Suppressor macrophage treated with lipopolysaccharide for 4 hours (primary cell): ENCODE measurements at regions not wholly inside any gene's neighbourhood (a gene's known extent, or its start where the extent isn't known, plus 50 kb on each side); places are given as distances from the start of the nearest gene placed in this dataset.
"Not testable (repeated sequence)": the region's sequence is repeated elsewhere in the genome, so short reads cannot be mapped to it uniquely, and the experiment has no call there.

Experiments
- DNase-seq: peaks from one replicate; pipeline ENCODE4 v3.0.0-alpha.2; 2020

GRCh38 chr1:83208540-83208939, 790.4 kb downstream of the TTLL7 start:
- DNase-seq: not testable (repeated sequence)

DNA sequence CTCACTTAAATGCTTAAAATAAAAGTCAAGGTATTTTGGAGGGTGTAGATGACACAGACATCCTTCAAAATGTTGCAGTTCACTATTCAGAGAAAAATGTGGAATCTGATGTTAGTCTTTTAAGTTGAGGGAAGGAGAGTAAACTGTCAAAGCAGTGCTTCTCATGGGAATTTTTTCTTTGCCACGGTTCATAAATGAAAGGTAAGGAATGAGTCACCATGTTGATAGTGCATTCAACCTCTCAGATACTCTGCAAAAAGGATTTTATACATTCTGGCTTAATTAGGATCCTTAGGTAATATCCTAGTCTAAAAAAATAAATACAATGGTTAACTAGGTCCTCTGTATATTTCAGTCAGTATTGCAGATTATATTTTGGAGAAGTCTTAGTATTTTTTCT, 804.3 kb downstream of the TTLL7 start:
- DNase-seq: not testable (repeated sequence)

DNA sequence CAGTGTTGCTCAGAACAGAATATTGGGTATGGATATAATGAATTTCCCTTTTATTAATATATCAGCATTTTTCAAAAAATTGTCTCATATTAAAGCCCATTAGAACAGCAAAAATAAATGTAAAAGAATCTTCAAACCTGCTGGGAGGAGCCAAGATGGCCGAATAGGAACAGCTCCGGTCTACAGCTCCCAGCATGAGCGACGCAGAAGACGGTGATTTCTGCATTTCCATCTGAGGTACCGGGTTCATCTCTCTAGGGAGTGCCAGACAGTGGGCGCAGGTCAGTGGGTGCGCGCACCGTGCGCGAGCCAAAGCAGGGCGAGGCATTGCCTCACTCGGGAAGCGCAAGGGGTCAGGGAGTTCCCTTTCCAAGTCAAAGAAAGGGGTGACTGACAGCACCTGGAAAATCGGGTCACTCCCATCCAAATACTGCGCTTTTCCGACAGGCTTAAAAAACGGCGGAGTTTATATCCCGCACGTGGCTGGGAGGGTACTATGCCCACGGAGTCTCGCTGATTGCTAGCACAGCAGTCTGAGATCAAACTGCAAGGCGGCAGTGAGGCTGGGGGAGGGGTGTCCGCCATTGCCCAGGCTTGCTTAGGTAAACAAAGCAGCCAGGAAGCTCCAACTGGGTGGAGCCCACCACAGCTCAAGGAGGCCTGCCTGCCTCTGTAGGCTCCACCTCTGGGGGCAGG, 816.8 kb downstream of the TTLL7 start:
- not testable (repeated sequence) for DNase-seq

GRCh38 chr1:83180621-83181020, 818.3 kb downstream of the TTLL7 start:
- not testable (repeated sequence) for DNase-seq

DNA sequence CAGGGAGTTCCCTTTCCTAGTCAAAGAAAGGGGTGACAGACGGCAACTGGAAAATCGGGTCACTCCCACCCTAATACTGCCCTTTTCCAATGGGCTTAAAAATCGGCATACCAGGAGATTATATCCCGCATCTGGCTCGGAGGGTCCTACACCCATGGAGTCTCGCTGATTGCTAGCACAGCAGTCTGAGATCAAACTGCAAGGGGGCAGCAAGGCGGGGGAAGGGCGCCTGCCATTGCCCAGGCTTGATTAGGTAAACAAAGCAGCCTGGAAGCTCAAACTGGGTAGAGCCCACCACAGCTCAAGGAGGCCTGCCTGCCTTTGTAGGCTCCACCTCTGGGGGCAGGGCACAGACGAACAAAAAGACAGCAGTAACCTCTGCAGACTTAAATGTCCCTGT, 831.3 kb downstream of the TTLL7 start:
- not testable (repeated sequence) for DNase-seq

DNA sequence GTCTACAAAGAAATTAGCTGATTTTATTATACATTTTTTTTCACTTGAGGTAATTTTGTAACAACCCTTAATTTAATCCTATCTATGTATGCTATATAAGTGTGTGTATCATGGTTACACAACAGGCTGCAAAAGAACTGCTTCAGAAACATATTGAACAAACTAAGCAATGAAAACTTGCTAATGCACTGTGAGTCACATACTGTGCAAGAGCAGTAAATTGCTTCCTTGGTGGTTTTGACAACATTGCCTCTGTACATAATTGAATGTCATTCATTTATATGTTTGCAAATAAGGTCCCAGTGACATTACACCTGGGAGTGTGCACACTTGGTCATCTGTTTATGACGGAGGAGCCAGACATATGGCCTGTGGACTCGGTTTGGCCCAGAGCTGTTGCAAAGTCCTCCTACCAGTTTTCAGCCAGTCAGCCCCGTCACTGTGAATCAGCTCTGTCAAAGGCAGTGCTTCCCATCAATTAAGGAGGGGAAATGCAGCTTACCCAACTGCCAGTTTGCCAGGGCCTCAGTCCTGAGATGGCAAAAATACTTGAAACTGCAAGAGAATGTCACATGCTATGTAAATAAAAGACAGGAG, 835.0 kb downstream of the TTLL7 start:
- not testable (repeated sequence) for DNase-seq

GRCh38 chr1:83158924-83159323, 840.0 kb downstream of the TTLL7 start:
- not testable (repeated sequence) for DNase-seq

- DNase-seq: not testable (repeated sequence)
These were observed 844.6 kb downstream of the TTLL7 start for GRCh38 chr1:83154306-83154705.

DNA sequence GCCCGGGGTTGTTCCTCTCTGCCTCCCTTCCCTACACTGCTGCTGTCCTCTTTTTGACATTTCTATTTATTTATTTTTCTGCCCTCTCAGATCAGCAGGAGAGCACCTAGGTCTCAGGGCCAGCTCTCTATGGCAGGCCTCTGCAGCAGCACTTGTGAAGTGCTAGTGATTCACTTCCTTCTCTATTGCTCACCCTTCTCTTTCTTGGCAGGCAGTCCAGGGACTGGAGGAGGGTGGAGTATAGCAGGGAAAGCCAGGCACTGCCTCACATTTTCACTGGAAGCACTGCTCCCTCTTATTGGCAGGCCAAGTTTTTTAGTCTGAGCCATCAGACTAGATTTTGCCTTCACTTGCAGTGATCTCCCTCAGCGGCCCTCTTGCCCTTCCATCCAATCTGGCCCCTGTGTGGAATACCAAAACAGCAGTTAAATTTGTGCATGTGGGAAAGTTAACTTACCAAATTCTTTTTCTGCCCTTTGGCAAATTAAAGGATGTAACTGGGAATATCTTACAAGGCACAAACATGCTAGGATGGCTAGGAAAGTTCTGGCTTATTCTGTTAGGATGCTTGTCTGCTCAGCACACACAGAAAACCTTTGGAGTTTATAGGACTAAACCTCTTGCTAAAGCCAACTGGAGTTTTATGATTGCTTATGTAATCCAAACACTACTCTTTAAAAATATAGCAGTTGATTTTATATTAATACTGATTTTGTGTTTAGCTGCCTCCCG, 847.6 kb downstream of the TTLL7 start:
- DNase-seq: not testable (repeated sequence)

DNA sequence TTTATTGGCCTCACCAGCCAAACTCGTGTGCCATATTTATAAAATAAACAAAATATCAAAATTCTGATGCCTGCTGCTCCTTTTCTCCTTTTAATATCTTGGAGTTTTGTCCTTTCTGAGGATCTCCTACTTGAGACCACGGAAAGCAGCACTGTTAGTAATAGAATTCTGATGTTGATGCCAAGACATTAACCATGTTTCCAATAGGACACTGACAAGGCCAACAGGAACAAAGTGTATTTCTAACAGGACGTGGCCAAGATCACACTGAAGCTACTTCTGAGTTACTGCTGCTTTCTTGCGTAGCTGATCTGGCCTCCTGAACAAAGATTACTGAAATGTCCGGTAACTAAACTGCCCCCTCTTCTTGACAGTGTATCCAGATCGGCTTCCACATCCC, 848.5 kb downstream of the TTLL7 start:
- DNase-seq: not testable (repeated sequence)

DNA sequence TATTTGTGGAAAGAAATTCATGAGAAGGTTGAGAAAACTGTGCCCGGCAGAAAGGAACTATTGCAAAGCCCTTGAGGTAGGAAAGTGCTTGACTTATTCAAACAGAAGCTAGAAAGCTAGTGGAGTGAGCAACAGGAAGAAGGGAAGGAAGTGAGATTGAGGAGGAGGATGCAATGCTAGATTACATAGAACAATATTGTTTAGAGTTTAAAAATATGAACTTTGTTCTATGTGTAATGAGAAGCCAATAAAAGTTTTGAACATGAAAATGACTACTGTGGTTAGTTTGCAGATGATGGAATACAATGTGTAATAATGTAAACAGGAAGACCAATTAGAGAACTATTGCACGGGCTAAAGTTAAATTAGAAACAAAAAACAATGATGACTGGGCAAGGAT, 853.1 kb downstream of the TTLL7 start:
- DNase-seq: not testable (repeated sequence)

DNA sequence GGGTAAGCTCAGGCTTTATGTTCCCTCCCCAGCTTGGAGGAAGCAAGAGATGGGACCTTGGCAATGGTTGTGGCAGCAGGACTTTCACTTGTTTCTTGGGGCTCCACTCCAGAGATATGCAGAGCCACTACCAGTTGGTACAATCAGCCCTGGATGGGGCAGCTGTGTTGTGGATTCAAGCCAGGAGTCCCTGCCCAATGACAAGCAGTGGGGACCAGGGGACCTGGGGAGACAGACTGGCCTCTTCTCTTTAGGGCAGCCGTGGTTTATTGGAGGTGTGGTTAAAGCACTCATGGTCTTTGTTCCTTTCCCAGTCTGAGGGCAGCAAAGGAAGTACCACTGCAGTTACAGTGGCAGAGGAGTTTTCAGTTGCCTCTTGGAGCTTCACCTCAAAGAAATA, 856.1 kb downstream of the TTLL7 start:
- DNase-seq: not testable (repeated sequence)

DNA sequence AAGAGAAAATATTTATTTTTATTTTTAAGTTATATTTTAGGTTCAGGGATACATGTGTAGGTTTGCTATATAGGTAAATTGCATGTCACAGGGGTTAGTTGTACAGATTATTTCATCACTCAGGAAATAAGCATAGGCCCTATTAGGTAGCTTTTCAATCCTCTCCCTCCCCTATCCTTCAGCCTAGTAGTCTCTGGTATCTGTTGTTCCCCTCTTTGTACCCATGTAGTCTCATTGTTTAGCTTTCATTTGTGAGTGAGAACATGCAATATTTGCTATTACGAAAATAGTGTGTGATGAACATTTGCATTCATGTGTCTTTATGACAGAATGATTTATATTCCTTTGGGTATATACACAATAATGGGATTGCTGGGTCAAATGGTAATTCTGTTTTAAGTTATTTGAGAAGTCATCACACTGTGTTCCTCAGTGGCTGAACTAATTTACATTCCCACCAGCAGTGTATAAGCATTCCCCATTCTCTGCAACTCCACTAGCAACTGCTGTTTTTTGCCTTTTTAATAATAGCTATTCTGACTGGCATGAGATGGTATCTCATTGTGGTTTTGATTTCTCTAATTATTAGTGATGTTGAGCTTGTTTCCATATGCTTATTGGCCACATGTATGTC, 863.3 kb downstream of the TTLL7 start:
- DNase-seq: not testable (repeated sequence)

- DNase-seq: peak; percentile 3
These were observed 864.5 kb downstream of the TTLL7 start for GRCh38 chr1:83134322-83135014.

DNA sequence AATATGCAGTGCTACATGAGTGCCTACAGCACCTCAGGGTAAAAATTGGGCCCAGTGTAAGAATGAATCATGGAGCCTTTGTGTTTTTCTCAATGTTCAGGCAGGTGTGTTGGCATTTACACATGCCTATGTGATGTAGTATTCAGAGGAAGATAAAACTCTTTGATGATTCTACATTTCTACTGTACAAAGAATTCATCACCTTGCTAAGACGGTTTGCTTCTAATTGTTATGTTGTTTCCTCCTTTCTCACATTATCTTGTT, 867.3 kb downstream of the TTLL7 start:
- no peak for DNase-seq

DNA sequence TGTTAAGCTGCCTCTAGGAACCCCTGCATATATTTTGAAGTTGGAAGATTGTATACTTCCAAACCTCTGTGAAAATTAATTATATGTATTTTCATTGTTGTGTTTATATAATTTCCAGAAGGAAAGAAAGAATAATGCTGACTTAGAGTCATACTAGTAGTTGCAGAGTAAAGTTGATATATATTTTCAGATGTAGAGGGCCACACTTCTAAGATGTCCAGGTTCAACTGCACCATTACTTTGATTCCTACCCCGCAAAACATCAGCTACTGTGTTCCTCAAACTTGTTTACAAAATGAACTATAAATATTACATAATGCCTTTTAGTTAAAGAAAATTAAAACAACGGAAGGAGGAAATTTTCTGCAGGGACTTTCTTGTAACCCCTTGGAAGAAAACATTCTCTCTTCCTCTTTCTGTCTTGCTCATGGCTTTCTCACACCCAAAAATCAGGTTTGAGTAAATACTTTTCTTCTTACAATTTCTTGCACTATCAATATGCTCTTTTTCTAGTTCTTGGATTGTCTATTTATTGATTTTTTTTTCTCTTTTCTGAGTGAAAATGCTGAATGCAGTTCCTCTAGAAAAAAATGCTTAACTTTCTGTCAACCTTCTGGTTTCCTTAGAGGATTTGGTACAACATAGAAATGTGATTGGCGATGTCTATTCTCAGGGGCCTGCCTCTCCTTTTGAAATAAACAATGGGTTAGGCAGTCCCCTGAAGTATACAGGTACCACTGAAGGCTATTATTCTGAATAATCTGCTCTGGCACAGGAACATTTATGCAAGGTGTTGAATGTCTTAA, 867.8 kb downstream of the TTLL7 start:
- no peak for DNase-seq

DNA sequence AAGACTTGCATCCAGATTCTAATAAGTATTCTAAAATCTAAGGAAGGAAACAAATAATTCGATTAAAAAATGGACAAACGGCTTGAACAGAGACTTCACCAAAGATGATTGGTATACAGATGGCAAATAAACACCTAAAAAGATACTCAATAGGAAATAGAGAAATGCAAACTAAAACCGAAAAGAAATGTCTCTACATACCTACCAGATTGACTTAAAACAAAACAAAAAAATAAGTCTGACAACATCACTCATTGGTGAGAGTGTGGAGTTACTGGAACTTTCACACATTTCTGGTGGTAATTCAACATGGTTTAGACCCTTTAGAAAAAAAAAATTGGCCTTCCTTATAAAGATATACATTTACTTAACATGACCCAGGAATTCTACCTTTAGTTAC, 869.8 kb downstream of the TTLL7 start:
- DNase-seq: no peak

GRCh38 chr1:83125456-83125855, 873.5 kb downstream of the TTLL7 start:
- DNase-seq: no peak

DNA sequence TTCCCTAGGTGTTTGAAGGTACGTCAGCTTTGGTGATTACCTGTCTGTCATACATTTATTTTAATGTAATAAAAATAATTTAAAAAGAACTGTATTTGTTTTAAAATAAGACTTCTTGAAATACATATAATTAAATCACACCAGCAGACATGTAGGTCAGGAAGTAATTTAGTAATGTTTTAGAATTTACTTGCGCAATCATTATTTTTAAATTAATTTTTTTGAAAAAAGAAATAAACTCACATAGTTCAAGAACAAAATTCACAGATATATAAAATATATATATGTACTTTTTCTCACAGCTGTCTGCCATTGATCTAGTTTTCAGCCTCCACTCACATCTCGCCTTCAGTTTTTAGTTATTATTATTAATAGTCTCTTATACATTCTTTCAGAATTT, 875.9 kb downstream of the TTLL7 start:
- no peak for DNase-seq

- DNase-seq: no peak
These were observed 880.5 kb downstream of the TTLL7 start for GRCh38 chr1:83118472-83118871.

DNA sequence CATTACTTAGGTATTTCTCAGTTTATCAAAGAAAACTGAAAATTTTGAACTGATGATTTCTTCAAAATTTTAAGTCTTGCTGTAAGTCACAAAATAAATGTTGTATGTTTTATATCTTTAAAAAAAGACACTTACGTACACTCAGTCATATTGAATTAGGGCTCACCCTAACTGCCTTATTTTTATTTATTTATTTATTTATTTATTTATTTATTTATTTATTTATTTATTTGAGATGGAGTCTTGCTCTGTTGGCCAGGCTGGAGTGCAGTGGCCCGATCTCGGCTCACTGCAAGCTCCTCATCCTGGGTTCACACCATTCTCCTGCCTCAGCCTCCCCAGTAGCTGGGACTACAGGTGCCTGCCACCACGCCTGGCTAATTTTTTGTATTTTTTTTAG, 881.9 kb downstream of the TTLL7 start:
- DNase-seq: not testable (repeated sequence)

DNA sequence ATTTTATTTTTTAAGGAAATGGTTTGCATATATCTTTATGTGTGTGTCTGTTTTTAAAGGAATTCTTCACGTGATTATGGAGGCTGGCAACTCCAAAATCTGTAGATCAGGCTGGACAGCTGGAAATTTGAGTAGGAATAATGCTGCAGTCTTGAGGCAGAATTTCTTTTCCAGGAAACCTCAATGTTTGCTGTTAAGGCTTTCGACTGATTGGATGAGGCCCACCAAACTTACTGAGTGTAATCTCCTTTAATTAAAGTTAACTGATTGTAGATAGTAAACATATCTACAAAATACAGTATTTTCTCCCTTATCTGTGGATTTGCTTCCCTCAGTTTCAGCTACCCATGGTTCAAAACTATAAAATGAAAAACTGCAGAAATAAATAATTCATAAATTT, 883.1 kb downstream of the TTLL7 start:
- no peak for DNase-seq
